GM23248 (cell line): ENCODE measurements at regions not wholly inside any gene's neighbourhood (a gene's known extent, or its start where the extent isn't known, plus 50 kb on each side); places are given as distances from the start of the nearest gene placed in this dataset.

Experiments used
- DNase-seq: peaks from one replicate; pipeline ENCODE4 v3.0.0-alpha.2; 2015
- H2AFZ ChIP-seq: fragments of 200-600 bp; sonication (generic); 2 replicates; pipeline ENCODE4 v1.6.1; 2016; ENCODE audit warnings: antibody characterized with exemption
- H3F3A ChIP-seq: fragments of 200-600 bp; sonication (generic); 2 replicates; pipeline ENCODE4 v1.6.1; 2016; ENCODE audit warnings: mild to moderate bottlenecking, antibody characterized with exemption, mixed run types; ENCODE audit not compliant: insufficient read depth
- H3K27ac ChIP-seq: fragments of 200-600 bp; sonication (generic); 2 replicates; pipeline ENCODE4 v1.5.1; 2016; ENCODE audit warnings: mild to moderate bottlenecking
- H3K27me3 ChIP-seq: fragments of 200-600 bp; sonication (generic); replicated peaks from 2 replicates; pipeline ENCODE4 v1.6.1; 2016; ENCODE audit warnings: mild to moderate bottlenecking; ENCODE audit not compliant: insufficient read depth
- H3K36me3 ChIP-seq: fragments of 200-600 bp; sonication (generic); 2 replicates; pipeline ENCODE4 v1.6.1; 2016; ENCODE audit warnings: low read depth, mild to moderate bottlenecking
- H3K4me1 ChIP-seq: fragments of 200-600 bp; sonication (generic); 2 replicates; pipeline ENCODE4 v1.6.1; 2016; ENCODE audit warnings: mild to moderate bottlenecking; ENCODE audit not compliant: insufficient read depth
- H3K4me2 ChIP-seq: fragments of 200-600 bp; sonication (generic); one replicate; pipeline ENCODE4 v1.6.1; 2016; ENCODE audit warnings: mild to moderate bottlenecking; ENCODE audit not compliant: unreplicated experiment
- H3K4me3 ChIP-seq: fragments of 200-600 bp; sonication (generic); 2 replicates; pipeline ENCODE4 v1.5.1; 2016; ENCODE audit warnings: mild to moderate bottlenecking
- H3K79me2 ChIP-seq: fragments of 200-600 bp; sonication (generic); 2 replicates; pipeline ENCODE4 v1.6.1; 2016; ENCODE audit warnings: mild to moderate bottlenecking; ENCODE audit not compliant: insufficient read depth
- H3K9ac ChIP-seq: fragments of 200-600 bp; sonication (generic); 2 replicates; pipeline ENCODE4 v1.6.1; 2016; ENCODE audit warnings: mild to moderate bottlenecking
- H3K9me2 ChIP-seq: fragments of 200-600 bp; sonication (generic); 2 replicates; pipeline ENCODE4 v1.6.1; 2016; ENCODE audit warnings: mixed run types, mild to moderate bottlenecking, moderate library complexity; ENCODE audit not compliant: insufficient read depth
- H3K9me3 ChIP-seq: fragments of 200-600 bp; sonication (generic); one replicate; pipeline ENCODE4 v1.6.1; 2017; ENCODE audit warnings: low read depth
- H4K20me1 ChIP-seq: fragments of 200-600 bp; sonication (generic); 2 replicates; pipeline ENCODE4 v1.6.0; 2016; ENCODE audit not compliant: insufficient read depth
- EZH2 ChIP-seq: fragments of 200-600 bp; sonication (generic); IDR thresholded peaks from 2 replicates; pipeline ENCODE4 v1.6.1; 2018; ENCODE audit warnings: antibody characterized with exemption, mild to moderate bottlenecking; ENCODE audit not compliant: insufficient read depth, poor library complexity, severe bottlenecking
- EZH2phosphoT487 ChIP-seq: fragments of 200-600 bp; sonication (generic); IDR thresholded peaks from 2 replicates; pipeline ENCODE4 v1.6.1; 2018; ENCODE audit warnings: antibody characterized with exemption, moderate library complexity, mild to moderate bottlenecking, low read depth; ENCODE audit not compliant: insufficient read depth
- WGBS, 2 experiments: methylation state at CpG; one replicate each; pipeline ENCODE4 v1.1.6; 2015 to 2017; ENCODE audit warnings: low lambda C conversion rate in 2 of 2, low coverage in 1 of 2; ENCODE audit errors: missing lambda C conversion rate in 2 of 2; 5-methylcytosine and 5-hydroxymethylcytosine counted together
- in situ Hi-C: fragments of 300-500 bp; cut with MboI; formaldehyde crosslinking; loops from 2 replicates; pipeline ENCODE4 v1.15.0; 2020

- no peaks in the 10 kb centered on the region for H3K9me3 ChIP-seq
- H3F3A ChIP-seq = no peaks in the 10 kb centered on the region
Observed at GRCh38 chr5:122237906-122238305, 74.1 kb upstream of the SNCAIP start.

GRCh38 chr5:122252319-122252718 is 59.7 kb upstream of the SNCAIP start:
- Histone ChIP-seq H2AFZ (no peak overlapping the region), H3K27me3 (no peaks in the 10 kb centered on the region), H3K4me3 (no peak overlapping the region), H3K9me3 (peaks cover 4% of the 10 kb centered on the region), H3K4me1 (no peaks in the 10 kb centered on the region), H3F3A (no peaks in the 10 kb centered on the region), H3K79me2 (no peaks in the 10 kb centered on the region), H3K27ac (no peak overlapping the region), H3K36me3 (no peaks in the 10 kb centered on the region), H3K9ac (no peak overlapping the region), H3K9me2 (no peaks in the 10 kb centered on the region), H4K20me1 (no peaks in the 10 kb centered on the region), H3K4me2 (no peak overlapping the region)
- TF ChIP-seq EZH2phosphoT487 = no peak
- TF ChIP-seq EZH2 = no peak
- in situ Hi-C loops = no loop called here
- 21 to 29% methylated on average over 4 of the region's 4 CpGs for WGBS, 2 experiments
- DNase-seq = no peak

More at GRCh38 chr5:122237906-122238305, 74.1 kb upstream of the SNCAIP start:
- no peaks in the 10 kb centered on the region for H3K79me2 ChIP-seq
- H3K9me2 ChIP-seq = no peaks in the 10 kb centered on the region
- H3K4me2 ChIP-seq = no peak overlapping the region
- no peaks in the 10 kb centered on the region for H3K4me1 ChIP-seq
- in situ Hi-C loops = no loop called here
- no peaks in the 10 kb centered on the region for H3K36me3 ChIP-seq
- H3K27ac ChIP-seq = no peak overlapping the region
- 39 to 48% methylated on average over 1 of the region's 1 CpG for WGBS, 2 experiments
- no peaks in the 10 kb centered on the region for H3K27me3 ChIP-seq
- H4K20me1 ChIP-seq = no peaks in the 10 kb centered on the region
- no peak for DNase-seq
- H2AFZ ChIP-seq = no peak overlapping the region
- no peak overlapping the region for H3K4me3 ChIP-seq
- H3K9ac ChIP-seq = no peak overlapping the region
- TF ChIP-seq EZH2phosphoT487 (no peak), EZH2 (no peak)

- Histone ChIP-seq H3K36me3 (no peaks in the 10 kb centered on the region), H2AFZ (no peak overlapping the region), H3K9me2 (no peaks in the 10 kb centered on the region), H3K4me1 (no peaks in the 10 kb centered on the region), H3K4me2 (no peak overlapping the region), H3K27ac (no peak overlapping the region), H3K9ac (no peak overlapping the region), H3K27me3 (no peaks in the 10 kb centered on the region), H3K4me3 (no peak overlapping the region), H3K79me2 (no peaks in the 10 kb centered on the region), H4K20me1 (no peaks in the 10 kb centered on the region), H3K9me3 (peaks cover 4% of the 10 kb centered on the region), H3F3A (no peaks in the 10 kb centered on the region)
- in situ Hi-C loops = no loop called here
- TF ChIP-seq EZH2phosphoT487 (no peak), EZH2 (no peak)
- no peak for DNase-seq
Observed at GRCh38 chr5:122253794-122254193, 58.2 kb upstream of the SNCAIP start.

GRCh38 chr5:122256388-122256787 is 55.6 kb upstream of the SNCAIP start:
- H3K9me2 ChIP-seq = no peaks in the 10 kb centered on the region
- H3F3A ChIP-seq = no peaks in the 10 kb centered on the region
- H3K4me2 ChIP-seq = no peak overlapping the region
- H3K4me3 ChIP-seq = no peak overlapping the region
- no peak overlapping the region for H3K27ac ChIP-seq
- H3K9me3 ChIP-seq = no peaks in the 10 kb centered on the region
- no peak overlapping the region for H2AFZ ChIP-seq
- no peak for DNase-seq
- H3K4me1 ChIP-seq = peaks cover 19% of the 10 kb centered on the region
- no peak for TF ChIP-seq EZH2phosphoT487
- no peak for TF ChIP-seq EZH2
- no peaks in the 10 kb centered on the region for H3K79me2 ChIP-seq
- H3K36me3 ChIP-seq = no peaks in the 10 kb centered on the region
- no peaks in the 10 kb centered on the region for H3K27me3 ChIP-seq
- no peak overlapping the region for H3K9ac ChIP-seq
- no peaks in the 10 kb centered on the region for H4K20me1 ChIP-seq
- WGBS, 2 experiments = 72 to 76% methylated on average over 1 of the region's 1 CpG
- in situ Hi-C loops = no loop called here

- Histone ChIP-seq H3K27ac (no peak overlapping the region), H3K4me2 (no peak overlapping the region), H2AFZ (no peak overlapping the region), H3K9me2 (no peaks in the 10 kb centered on the region), H3K9ac (no peak overlapping the region), H3K36me3 (no peaks in the 10 kb centered on the region), H3K4me3 (no peak overlapping the region), H3K4me1 (peaks cover 24% of the 10 kb centered on the region), H4K20me1 (no peaks in the 10 kb centered on the region), H3K9me3 (no peaks in the 10 kb centered on the region), H3K79me2 (no peaks in the 10 kb centered on the region), H3K27me3 (no peaks in the 10 kb centered on the region), H3F3A (no peaks in the 10 kb centered on the region)
- TF ChIP-seq EZH2phosphoT487 = no peak
- TF ChIP-seq EZH2 = no peak
- in situ Hi-C loops = no loop called here
- DNase-seq = no peak
- 75 to 78% methylated on average over 8 of the region's 8 CpGs for WGBS, 2 experiments
Observed at GRCh38 chr5:122257000-122257399, 55.0 kb upstream of the SNCAIP start.
